Fibroblast of skin of left biceps (primary cell): ENCODE measurements at regions not wholly inside any gene's neighbourhood (a gene's known extent, or its start where the extent isn't known, plus 50 kb on each side); places are given as distances from the start of the nearest gene placed in this dataset.

Experiments
- DNase-seq, 2 experiments: peaks; one replicate each; pipeline ENCODE4 v3.0.0-alpha.2; 2013; ENCODE audit warnings: low read depth in 2 of 2

DNA sequence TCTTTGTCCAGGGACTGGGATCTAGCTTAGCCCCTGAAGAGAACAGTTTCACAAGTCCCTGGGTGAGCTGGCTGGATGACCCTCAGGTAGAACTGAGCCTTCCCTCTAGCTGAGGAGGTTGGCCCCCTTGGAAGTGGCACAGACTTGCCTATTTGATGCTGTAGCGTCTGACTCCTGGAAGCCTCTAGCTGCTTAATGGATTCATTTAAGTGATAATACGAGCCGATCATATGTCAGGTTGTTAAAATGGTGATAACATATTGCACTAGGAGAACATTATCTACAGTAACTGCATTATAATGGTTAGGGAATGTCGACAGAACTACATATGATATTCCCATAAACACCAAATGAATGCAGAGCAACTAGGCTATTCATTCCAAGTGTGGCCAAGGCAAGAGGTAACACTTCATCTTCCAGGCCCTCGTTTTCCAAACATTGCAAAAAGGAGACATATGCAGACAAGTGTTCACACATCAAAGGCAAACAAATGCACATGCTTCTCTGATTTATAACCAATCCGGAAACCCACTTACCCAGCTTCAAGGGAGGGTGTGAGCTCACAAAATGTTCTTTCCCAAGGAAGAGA, 340.1 kb upstream of the PLXNA2 start:
- DNase-seq, result no peak

DNA sequence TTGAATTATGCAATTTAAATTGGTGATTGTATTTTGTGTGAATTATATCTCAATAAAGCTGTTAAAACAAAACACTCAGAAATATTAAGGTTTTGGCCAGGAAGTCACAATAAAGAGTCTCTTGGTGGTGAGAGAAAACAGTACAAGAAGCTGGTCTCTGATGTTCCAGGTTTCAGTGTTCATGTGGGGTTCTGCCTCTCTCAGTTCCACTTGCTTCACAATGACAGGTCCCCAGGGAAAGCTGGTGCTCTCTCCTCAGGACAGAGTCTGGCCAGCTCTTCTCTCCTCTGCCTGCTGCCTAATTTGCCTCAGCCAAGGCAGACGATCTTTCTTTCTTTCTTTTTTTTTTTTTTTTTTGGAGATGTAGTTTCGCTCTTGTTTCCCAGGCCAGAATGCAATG, 342.9 kb upstream of the PLXNA2 start:
- DNase-seq, result no peak

DNA sequence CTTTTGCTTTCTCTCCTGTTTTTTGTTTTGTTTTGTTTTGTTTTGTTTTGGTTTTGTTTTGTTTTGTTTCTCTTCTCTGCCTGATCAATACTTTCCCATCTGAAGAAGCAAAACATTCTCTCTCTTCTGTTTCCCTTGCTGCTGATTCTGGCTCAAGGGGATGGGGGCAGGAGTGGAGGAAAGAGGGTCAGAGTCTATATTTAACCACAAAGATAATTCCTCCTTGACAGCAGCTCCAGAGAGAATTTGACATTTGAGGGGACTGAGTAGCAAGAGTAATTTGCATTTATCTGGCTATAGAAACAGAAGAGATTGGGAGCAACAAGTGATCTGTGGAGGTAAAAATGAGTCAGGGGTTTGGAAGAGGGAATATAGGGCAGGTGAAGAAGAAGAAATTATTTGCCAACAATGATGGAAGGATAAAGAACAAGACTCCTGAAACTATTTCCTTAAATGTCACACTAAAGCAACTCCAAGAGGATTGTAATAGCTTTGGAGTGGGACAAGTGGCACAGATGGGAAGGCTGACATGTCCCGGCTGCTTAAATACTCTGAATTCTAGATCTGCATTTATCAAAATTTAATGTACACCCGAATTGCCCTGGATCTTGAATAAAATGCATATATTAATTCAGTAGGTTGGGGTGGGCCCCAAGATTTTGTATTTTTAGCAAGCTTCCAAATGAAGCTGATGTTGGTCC, 349.3 kb upstream of the PLXNA2 start:
- no peak for DNase-seq

DNA sequence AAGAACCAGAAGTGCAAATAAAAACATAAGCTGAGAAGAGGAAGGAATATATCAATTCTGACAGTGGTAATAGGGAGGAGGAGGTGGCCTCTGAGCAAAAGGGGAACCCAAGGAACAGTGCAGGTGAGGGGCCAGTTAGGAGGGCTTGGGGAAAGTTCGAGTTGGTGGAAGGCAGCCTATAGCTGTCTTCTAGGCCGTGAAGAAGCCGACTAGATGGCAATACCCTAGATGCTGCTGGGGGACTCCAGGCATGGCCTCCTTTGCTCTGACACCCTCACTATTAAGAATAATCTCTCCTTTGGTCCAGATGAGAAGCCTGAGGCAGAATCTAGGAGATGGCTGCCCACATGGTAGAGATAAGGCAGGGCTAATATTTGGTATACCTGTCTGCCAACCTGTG, 351.1 kb upstream of the PLXNA2 start:
- no peak for DNase-seq

DNA sequence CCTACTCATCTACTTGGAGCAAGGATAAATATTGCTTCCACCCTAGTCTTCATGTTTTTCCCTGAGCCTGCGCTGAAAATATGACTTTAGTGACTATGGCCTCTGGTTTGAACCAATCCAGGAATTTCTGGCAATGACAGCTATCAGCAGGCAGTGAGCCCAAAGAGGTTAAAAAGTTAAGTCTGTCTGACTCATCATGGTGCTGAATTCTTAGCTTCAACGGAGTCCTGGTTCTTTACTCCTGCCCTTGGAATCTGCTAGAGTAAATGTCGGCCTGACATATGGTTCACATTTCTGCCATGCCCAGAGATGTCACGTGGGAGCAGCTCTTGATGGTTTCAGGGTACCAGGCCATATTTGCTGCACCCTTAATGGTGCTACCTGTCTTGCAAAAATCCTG, 351.6 kb upstream of the PLXNA2 start:
- DNase-seq, result peak; percentile 58 to 64

DNA sequence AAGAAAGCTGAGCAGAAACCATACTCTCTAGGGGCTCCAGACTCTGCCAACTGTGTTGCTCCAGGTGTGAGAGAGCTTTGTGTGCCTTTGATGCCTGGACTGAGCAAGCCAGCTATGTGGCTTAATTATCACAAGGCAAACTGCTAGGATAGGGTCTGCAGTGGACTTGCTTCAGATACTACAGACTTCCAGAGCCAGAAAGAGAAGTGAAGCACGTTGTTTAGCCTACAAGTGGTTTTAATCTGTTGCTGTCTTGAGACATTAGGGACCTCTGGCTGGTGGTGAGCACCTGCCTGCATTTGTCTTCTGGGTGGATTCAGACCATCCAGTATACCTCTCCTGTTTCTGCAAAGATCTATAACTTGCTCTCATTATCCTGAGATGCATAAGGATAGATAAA, 353.4 kb upstream of the PLXNA2 start:
- DNase-seq, result no peak

DNA sequence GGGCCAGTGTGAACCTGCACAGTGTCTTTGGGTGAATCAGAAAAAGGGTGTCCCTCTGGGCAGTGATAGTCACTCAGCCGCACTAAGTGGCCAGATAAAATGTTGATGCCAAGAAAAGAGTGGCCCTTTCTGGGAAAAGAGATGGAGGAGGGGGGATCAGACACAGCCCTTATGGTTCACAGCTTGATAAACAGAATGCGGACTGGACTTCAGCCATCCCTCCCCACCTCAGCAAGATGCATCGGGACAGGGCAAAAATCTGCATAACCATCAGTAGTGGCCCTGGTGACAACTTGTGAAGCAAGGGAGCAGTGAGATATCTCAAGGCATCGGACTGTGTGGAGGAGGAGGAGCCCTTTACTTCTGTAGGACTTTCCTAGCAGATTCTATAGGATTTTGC, 353.8 kb upstream of the PLXNA2 start:
- no peak for DNase-seq

DNA sequence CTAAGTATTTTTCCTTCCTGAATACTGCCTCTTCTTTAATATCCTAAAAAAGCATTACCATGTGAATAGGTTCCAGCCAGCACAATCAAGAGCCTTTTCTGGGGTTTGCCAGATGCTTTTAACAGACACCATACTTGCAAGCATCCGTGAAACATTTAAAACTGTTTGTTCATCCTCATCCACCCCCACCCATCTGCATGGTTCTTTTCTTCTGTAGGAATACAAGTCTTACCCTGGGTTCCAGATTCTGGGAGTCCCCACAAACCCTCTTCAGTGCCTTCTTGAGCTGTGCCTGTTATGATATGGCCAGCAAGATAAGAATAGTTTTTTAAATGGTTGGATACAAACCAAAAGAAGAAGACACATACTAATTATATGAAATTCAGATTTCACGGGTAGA, 354.9 kb upstream of the PLXNA2 start:
- DNase-seq, result no peak

DNA sequence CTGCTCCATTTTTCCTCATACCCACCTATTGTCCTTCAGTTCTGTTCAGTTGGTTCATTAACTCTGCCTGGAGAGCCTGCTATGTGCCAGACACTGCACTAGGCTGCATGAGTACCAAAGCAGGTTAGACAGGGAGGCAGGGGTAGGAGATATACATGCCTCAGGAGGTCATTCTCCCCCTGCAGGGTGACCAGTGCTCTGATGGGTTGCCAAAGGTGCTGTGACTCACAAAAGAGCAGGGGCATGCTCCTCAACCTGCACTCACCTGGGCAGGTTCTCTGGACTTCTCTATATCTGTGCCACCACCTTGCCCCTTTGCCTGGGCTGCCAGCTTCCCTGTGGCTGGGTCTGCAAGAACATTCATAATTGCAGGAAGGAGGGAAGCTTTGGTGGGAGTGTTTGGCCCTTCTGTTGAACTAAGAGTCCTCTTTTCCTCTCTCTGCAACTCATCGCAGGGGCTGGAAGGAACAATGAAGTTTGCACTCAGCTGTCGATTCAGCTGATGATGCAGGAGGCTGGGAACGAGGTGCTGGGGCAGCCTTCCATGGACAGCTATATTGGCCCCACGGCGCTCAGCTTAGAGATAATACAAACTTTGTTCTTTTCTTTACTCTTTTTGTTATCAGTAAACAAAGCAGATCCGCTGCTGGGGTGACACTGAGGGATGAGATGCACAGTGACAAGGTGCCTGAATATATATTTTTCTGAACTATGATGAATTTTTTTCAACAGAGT, 356.4 kb upstream of the PLXNA2 start:
- DNase-seq, result no peak

DNA sequence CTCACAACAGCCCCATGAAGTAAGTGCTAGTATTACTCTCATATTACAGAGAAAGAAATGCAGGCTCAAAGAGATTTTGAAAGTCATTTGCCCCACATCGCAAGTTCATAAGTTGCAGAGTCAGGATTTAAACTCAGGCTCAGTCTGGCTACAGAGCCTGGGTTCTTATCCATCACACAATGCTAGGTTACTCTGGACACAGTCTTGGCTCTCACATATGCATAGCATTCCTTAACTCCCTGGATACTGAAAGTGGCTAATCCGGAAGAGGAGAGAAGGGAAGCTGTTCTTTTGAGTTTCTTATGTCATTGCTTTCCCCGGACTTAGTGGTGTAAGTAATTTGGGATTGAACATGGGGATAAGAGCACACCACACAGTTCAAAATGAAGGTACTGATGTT, 357.4 kb upstream of the PLXNA2 start:
- no peak for DNase-seq

DNA sequence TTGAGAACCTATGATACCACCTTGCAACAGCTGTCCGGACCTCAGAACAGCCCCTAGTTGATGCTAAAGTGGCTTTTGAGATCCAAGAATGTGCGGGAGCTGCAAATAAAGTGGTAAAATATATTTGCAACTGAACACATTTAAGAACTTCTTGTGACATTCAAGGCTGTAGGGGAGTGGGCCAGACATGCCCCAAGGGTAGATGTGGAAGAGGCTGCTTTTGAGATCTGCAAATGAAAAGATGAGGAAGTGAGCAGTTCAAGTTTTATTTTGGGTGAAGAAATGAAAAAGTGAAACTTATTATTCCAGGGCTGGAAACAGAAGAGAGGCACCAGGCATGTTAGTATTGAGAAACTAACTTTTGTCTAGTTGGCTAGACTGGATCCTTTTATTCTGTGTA, 359.5 kb upstream of the PLXNA2 start:
- no peak for DNase-seq

DNA sequence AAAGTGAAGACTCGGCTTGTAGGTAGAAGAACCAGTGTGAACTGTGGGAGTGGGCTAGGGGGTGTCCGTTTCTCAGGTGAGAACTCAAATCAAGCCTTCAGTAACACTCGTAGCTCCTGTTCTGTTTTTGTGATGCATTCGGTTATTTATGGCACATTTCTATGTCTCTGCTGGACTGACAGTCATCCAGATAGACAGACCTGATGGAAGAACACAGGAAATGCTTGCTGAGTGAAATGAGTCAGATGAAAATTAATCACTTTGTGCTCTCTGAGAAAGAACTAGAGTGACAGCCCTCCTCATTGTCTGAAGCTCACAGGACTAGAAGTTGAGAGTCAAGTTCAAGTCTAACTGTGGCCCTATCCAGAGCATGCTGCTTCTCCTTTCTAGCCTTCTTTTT, 360.1 kb upstream of the PLXNA2 start:
- peak in 1 of 2 experiments; percentile 1 for DNase-seq

DNA sequence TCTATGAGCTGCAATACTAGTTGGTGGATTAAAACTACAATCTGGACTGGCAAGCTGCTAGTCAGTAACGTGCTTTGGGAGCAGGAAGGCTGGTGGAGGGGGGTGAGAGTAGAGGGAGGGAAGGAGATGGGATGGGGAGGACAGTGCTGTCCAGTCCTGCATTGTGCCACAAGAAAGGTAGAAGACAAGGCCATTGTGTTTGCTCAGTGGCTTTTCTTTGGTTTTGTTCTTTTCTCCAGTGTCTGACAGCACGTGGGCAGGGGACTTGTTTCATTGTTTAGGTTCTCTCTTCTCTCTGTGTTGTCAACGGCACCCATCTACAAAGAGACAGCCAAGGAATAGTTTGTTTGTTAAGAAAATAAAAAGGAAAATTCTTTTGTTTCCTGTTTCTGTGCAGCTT, 362.8 kb upstream of the PLXNA2 start:
- no peak for DNase-seq

DNA sequence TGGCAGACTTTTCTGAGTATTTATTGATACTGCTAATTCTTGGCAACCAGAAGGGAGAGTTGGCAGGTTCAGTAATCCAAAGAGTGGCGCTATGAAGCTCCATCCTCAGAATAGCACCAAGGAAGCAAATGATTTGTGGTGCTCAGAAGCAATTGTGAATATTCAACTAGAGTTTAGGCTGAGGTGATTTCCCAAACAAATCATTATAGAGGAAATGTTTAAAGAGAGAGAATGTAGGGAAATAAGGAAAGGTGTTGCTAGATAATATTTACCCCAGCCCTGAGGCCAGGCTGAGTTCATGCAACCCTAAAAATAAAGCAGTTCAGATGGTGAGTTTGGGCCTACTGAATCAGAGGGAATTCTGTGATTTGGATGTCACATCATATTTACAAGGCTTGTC, 363.4 kb upstream of the PLXNA2 start:
- DNase-seq, result no peak

DNA sequence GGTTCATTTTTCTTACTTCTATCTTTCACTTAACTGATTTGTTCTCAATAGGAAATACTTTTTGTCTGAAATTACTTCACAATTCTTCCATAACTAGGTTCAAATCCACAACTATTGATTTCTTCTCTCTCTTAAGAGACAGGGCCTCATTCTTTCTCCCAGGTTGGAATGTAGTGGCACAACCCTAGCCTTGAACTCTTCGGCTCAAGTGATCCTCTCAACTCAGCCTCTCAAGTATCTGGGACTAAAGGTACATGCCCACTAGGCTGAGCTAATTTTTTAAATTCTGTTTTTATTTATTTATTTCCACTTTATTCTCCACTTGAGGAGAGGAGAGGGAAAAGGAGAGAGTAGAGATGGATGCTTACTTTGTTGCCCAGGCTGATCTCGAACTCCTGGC, 370.4 kb upstream of the PLXNA2 start:
- DNase-seq, result no peak

DNA sequence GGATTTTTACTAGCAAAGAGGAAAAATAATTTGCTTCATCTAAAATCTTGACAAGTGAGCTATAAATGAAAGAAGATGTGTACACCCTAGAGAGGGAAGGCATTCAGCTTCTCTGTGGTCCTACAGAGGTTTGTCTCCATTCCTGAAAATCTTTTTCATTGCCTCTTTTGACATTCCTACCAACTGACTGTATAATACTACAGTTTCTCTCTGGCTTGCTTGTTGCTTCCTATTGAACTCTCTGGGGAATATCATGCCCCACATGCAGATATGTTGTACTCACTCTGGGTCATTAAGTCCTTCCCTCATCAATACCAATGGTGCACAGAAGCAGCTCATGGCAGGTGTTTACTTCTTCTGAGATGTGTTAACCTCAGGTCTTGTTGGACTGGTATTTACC, 371.2 kb upstream of the PLXNA2 start:
- DNase-seq, result peak; percentile 26 to 35

DNA sequence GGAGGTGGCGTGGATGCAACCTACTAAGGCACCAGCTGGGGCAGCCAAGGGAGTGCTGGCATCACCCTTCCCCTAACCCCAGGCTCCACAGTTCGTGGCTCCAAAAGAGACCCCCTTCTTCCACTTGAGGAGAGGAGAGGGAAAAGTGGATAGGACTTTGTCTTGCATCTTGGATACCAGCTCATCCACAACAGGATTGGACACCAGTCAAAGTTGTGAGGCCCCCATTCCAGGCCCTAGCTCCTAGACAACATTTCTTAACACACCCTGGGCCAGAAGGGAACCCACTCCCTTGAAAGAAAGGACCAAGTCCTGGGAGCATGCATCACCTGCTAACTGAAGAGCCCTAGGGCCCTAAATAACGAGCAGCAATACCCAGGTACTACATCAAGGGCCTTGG, 372.6 kb upstream of the PLXNA2 start:
- no peak for DNase-seq

DNA sequence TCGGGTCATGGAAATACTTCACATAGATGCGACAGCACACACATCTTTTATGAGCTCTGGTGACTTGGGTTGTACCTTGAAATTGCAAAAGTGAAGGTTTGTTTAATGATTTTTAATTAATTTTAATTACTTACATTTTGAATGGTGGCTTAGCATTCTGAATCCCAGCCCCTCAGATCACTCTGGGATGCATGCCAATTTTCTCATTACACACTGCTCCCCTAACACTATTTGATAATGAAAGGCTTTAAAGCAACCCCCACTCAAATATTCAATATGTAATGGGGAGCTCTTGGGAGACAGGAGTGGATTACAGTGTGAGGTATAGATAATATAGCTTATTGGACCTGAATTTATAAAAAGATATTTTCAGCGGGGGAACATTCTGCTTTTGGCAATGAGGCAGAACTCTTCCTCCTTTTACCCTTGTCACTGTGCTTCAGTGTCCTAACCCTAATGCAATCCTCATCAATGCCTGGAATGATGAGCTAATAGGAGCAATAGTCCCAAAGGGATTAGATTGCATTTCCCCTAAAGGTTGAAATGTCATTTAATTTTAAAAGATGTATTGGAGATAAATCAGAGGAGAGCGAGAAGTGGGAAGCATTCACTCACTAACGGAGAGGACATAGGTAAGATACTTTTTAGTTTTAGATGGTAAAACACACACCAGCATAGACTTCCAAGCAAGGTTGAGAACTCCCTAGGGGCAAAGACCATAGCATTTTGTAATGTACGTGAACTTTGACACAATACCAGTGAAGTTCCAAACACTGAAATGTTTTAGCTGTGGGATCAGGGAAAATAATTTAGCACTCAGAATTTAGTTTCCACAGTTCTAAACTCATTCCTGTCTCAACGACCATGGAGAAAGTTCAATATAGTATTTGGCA, 384.1 kb upstream of the PLXNA2 start:
- no peak for DNase-seq

DNA sequence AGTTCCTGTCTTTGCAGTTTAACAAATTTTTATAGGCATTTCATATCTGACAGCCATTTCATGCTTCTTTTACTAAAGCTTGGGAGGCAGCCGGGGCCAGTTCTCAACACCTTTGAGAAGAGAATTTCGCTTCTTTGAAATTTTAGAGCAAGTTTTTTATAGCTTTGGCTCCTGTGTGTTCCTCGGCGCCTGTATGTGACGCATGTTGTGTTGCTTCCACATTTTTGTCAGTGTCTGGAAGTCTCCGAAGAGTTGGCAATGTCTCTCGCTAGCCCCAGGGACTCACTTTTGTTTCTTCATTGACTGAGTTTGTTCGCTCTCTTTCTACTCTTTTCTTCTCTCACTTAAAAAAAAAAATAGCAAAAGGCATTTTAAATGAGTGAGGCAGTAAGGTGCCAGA, 386.9 kb upstream of the PLXNA2 start:
- no peak for DNase-seq

DNA sequence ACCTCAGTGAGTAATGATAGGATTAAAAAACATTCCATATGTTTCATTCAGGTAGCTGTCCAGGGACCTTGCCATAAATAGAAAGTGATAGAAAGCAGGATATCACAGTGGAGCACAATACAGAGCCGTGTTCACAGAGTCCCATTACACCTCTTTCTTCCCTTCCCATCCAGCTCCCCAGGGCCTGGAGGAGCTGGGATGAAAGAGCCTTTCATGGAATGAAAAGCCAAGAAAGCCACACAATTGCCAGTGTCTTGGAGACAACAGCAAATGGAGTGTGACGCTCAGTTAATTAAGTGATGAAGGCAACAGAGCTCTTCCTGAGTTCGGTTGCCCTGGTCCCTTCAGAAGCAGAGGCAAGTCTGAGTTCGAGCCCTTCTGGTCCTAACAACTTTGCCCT, 387.3 kb upstream of the PLXNA2 start:
- no peak for DNase-seq

DNA sequence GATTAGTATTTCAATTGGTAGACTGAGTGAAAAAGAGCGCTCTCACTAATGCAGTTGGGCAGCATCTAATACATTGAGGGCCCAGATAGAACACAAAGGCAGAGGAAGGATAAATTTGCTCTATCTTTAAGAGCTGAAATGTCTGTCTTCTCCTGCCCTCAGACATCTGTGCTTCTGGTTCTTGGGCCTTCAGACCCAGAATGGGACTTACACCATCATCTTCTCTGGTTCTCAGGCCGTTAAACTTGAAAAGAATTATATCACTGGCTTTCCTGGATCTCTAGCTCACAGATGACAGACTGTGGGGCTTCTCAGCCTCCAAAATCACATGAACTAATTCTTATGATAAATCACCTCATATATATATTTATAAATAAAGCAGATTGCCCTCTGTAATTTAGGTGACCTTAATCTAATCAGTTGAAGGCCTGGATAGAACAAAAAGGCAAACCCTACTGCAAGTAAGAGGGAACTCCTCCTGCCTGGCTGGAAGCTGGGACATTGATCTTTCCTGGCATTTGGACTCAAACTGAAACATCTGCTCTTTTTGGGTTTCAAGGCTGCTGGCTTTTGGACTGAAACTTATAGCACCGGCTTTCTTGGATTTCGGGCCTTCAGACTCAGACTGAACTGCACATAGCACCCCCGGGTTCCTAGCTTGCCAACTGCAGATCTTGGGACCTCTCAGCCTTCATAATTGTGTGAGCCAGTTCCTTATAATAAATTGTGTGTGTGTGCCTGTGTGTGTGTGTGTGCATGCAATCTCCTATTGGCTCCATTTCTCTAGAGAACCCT, 390.4 kb upstream of the PLXNA2 start:
- DNase-seq, result no peak

DNA sequence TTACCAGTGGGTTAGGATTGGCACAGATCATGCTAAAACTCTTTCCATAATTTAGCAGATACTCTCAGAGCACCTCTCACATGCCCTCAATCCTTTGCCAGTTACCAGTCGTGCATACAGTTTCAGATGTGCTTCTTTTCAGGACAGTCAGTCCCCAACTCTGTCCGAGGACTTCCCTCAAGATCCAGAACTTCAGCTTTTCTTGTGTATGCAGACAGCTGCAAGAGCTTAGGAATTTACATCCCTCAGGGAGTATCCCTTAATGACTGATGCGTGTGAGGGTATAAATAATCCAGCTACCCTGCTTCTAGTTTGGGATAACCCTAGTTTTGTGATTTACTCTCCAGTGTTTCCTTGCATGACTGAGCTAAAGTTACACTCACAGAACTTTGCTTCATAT, 393.0 kb upstream of the PLXNA2 start:
- DNase-seq, result no peak
